GM13977 (cell line): ENCODE measurements at regions not wholly inside any gene's neighbourhood (a gene's known extent, or its start where the extent isn't known, plus 50 kb on each side); places are given as distances from the start of the nearest gene placed in this dataset.

Source experiments
- DNase-seq: peaks from one replicate; pipeline ENCODE4 v3.0.0; 2012; ENCODE audit warnings: low spot score
- in situ Hi-C: fragments of 300-500 bp; cut with MboI; formaldehyde crosslinking; loops from one replicate; pipeline ENCODE4 v1.12.0; 2022; ENCODE audit warnings: low sequenced_read_pairs, low pct_unique_long_range_greater_than_20kb, mixed read lengths, inconsistent platforms; ENCODE audit not compliant: unreplicated experiment
- TF ChIP-seq, protein P1 (sequence below): IDR thresholded peaks from 2 replicates; pipeline ENCODE4 v1.5.1; 2012; ENCODE audit warnings: mild to moderate bottlenecking, control low read depth; ENCODE audit not compliant: insufficient read depth; ENCODE audit errors: extremely low read depth, missing control alignments

DNA sequence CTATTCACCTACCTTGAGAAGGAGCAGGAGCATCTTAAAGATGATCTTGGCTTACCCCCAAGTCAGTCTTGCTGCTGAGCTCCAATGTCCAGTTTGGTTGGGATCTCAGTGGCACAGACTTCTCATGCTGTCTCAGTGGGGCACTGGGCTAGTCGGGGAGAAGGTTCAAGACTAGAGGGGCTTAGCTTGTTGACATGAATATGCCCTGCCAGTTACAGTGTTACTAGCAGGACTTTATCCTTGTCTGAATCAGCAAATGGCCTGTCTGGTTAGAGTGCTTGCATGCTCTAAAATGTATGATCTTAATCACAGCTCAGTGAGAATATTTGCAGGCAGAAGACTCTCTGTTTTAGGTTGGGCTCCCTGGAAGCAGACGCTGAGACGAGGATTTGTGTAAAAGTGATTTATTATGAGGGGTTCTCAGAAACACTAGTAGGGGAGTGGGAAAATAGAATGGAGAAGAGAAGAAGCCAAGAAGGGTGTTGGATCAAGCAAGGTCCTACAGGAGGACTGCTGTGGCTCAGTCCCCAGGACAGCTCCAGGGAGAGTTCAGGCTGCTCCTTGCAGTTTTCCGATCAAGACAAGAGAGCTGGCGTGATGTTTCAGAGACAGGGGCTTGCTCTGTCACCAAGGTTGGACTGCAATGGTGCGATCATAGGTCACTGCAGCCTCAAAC, 150.4 kb upstream of the HS3ST2 start:
- TF ChIP-seq, protein P1, sequence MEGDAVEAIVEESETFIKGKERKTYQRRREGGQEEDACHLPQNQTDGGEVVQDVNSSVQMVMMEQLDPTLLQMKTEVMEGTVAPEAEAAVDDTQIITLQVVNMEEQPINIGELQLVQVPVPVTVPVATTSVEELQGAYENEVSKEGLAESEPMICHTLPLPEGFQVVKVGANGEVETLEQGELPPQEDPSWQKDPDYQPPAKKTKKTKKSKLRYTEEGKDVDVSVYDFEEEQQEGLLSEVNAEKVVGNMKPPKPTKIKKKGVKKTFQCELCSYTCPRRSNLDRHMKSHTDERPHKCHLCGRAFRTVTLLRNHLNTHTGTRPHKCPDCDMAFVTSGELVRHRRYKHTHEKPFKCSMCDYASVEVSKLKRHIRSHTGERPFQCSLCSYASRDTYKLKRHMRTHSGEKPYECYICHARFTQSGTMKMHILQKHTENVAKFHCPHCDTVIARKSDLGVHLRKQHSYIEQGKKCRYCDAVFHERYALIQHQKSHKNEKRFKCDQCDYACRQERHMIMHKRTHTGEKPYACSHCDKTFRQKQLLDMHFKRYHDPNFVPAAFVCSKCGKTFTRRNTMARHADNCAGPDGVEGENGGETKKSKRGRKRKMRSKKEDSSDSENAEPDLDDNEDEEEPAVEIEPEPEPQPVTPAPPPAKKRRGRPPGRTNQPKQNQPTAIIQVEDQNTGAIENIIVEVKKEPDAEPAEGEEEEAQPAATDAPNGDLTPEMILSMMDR: no peak
- in situ Hi-C loops: no loop called here
- DNase-seq: no peak

- DNase-seq: no peak
- in situ Hi-C loops: no loop called here
- TF ChIP-seq, protein P1: no peak
Observed at GRCh38 chr16:22664132-22664531, 149.8 kb upstream of the HS3ST2 start.

- TF ChIP-seq, protein P1: no peak
- in situ Hi-C loops: no loop called here
- DNase-seq: no peak
Observed at GRCh38 chr16:22664561-22664997, 149.4 kb upstream of the HS3ST2 start.

GRCh38 chr16:22665048-22665797, 148.7 kb upstream of the HS3ST2 start:
- TF ChIP-seq, protein P1: no peak
- in situ Hi-C loops: no loop called here
- DNase-seq: no peak

DNA sequence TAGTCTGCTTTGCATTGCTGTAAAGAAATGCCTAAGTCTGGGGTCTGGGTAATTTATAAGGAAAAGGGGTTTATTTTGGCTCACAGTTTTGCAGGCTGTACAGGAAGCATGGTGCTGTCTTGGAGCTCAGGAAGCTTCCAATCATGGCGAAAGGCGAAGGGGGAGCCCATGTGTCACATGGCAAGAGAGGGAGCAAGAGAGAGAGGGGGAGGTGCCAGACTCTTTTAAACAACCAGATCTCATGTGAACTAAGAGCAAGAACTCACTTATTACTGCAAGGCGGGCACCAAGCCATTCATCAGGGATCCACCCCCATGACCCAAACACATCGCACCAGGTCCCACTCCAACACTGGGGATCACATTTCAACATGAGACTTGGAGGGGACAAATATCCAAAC, 148.2 kb upstream of the HS3ST2 start:
- no peak for DNase-seq
- TF ChIP-seq, protein P1: no peak
- in situ Hi-C loops: no loop called here

GRCh38 chr16:22668318-22668717, 145.6 kb upstream of the HS3ST2 start:
- in situ Hi-C loops: no loop called here
- no peak for DNase-seq
- TF ChIP-seq, protein P1: no peak
